Hematopoietic multipotent progenitor cell treated with erythropoietin and hydrocortisone succinate and interleukin-3 and kit ligand, for 15 days (in vitro differentiated cells): ENCODE measurements at regions not wholly inside any gene's neighbourhood (a gene's known extent, or its start where the extent isn't known, plus 50 kb on each side); places are given as distances from the start of the nearest gene placed in this dataset.

Experiments
- DNase-seq: peaks from one replicate; pipeline ENCODE4 v3.0.0-alpha.2; 2015; ENCODE audit warnings: low spot score

- DNase-seq: no peak
These were observed 472.1 kb downstream of the PTPRU start for GRCh38 chr1:29708381-29708780.

- DNase-seq: no peak
These were observed 471.5 kb downstream of the PTPRU start for GRCh38 chr1:29707796-29708195.

- no peak for DNase-seq
These were observed 470.6 kb downstream of the PTPRU start for GRCh38 chr1:29706936-29707335.

DNA sequence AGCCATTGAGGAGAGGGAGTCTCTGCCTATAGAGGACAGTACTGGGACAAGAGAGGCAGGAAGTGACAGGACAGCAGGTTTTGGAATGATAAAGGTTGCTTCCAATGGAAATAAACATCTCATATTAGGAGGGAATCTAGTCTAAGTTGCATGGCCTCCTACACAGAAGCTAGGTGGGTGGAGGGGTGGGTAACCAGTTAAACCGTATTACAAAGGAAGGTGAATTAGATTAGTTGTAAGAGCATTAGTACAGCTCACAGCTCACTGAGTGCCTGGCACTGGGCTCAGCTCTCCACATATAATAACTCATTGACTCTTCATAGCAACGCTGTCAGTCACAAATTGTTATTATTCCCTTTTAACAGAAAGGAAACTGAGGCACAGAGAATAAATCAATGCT lies 468.1 kb downstream of the PTPRU start:
- DNase-seq: no peak

GRCh38 chr1:29703596-29704370 lies 467.5 kb downstream of the PTPRU start:
- DNase-seq: no peak

DNA sequence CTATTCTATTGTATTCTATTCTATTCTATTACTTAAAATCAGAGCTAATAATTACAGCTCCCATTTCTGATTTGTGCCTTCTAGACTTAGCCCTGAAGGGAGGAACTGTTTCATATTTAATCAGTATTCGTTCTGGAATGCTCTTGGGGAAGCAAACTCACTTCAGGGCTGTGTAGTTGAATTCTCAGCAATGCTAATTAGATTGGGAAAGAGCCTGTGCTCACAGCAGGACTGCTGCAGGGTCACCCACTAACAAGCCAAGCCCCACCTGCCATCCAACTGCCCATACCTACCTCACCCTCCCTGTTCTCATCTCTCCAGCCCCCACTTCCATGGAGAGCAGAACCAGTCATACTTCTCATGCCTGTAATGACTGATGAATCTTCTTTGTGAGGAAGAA lies 464.2 kb downstream of the PTPRU start:
- DNase-seq: no peak

GRCh38 chr1:29698626-29699025 lies 462.3 kb downstream of the PTPRU start:
- DNase-seq: no peak

DNA sequence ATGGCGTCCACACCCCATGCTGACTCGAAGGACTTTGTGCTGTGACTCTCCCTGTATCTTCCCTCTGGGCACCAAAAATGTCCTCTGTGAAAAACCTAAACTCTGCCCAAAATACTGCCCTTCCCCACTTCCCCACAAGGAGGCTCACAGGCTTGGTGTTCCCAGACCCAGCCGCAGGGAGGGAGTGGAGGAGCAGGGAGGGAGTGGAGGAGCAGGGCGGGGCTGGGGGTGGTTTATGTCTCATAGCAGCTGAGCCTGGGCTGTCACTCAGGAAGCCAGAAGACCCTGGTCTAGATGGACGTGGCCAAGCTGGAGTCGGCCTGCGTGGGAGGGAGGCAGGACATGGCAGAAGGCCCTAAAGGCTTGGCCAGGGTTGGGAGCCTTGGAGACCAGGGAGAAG lies 461.7 kb downstream of the PTPRU start:
- no peak for DNase-seq

DNA sequence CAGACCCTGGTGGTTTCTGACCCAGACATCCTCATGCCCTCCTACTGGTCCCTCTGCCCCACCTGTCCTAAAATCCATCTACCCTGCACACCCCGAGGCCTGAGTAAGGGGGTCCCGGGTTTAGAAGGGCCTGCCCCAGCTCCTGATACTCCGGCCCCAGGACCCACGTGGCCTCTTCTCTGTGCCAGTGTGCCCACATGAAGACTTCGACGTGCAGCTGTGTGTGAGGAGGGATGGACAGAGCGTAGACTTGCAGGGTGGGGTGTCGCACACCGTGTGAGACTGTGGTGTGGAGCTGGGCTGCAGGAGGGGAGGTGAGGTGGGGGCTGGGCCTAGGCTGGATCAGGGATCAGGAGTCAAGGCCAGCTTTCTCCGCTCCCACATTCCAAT lies 461.1 kb downstream of the PTPRU start:
- no peak for DNase-seq

DNA sequence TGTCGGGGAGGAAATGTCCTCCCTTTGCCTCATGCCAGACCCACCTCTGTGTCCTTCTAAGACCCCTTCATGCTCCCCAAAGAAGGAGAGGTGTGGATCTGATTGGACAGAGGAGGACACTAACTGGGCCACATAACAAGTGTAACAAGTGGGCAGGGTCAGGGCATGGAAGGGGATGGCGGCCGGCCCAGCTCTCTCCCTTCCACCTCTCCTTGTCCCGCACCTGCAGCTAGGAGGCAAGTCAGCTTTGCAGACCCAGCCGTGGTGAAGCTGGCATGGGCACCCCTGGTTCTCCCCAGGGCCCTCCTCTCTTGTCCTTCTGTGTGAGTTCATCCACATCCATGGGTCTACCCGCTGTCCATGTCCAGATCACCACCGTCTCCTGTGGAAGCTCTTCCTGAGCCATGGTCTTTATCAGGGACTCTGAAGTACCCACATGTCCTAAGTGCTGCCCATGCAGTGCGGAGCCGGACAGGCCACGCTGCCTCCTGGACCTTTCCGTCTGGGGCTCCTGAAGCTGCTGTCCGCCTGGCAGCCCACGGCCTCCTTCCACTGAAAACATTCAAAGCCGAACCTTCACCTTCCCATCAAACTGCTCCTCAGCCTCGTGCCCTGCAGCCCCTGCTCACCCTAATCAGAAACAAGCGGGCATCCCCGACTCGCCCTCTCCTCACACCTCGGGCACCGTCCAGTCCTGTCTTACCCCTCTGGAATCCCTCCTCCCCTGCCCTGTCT lies 460.5 kb downstream of the PTPRU start:
- no peak for DNase-seq

GRCh38 chr1:29695803-29696202 lies 459.5 kb downstream of the PTPRU start:
- no peak for DNase-seq

GRCh38 chr1:29695036-29695435 lies 458.7 kb downstream of the PTPRU start:
- no peak for DNase-seq

GRCh38 chr1:29691499-29691898 lies 455.2 kb downstream of the PTPRU start:
- no peak for DNase-seq

DNA sequence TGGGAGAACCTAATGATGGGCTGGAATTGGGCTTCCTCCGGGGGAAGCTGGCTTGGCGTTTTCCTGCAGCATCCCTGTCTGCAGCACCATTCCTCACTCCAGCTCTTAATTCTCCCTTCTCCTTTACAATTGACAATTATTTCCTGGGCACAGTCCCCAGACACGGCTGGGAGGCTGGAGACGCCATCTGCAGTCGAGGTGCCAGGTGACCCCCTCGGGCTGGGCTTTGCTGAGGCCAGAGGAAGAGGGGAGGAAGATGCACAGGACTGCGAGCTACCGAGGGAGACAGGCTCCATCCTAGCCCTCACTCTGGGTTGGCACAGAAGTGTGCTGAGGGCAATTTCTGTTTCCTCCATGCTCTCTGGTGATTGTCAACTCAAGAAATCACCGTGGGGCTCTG lies 453.8 kb downstream of the PTPRU start:
- no peak for DNase-seq

GRCh38 chr1:29689372-29690030 lies 453.2 kb downstream of the PTPRU start:
- DNase-seq: no peak

- no peak for DNase-seq
These were observed 452.4 kb downstream of the PTPRU start for GRCh38 chr1:29688471-29689365.

DNA sequence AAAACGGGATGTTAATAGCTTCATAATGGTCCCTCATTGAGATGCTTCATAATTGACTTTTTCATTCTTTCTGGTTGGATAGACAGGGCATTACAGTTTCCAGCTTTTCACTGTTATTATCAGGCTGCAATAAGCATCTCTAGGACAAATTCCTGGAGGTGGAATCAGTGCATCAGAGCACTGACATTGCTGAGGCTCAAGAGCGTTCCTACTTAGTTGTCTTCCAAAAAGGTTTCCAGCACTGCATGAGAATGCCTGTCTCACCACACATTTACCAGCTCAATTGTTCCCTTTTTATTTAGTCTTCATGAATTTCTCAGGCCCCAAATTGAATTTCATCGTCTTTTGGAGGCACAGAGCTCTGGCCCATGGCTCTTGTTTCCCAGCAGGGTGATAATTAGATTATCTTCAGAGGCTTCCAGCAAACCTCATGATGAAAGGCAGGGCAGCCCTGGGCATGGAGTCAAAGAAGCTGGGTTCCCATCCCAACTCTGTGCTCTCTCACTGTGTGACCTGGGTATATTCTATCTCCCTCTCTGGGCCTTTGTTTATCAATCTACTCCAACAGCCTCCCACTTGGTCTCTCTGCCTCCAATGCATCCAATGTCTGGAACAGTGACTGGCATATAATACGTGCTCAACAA lies 451.4 kb downstream of the PTPRU start:
- DNase-seq: no peak

- no peak for DNase-seq
These were observed 450.8 kb downstream of the PTPRU start for GRCh38 chr1:29687166-29687565.

DNA sequence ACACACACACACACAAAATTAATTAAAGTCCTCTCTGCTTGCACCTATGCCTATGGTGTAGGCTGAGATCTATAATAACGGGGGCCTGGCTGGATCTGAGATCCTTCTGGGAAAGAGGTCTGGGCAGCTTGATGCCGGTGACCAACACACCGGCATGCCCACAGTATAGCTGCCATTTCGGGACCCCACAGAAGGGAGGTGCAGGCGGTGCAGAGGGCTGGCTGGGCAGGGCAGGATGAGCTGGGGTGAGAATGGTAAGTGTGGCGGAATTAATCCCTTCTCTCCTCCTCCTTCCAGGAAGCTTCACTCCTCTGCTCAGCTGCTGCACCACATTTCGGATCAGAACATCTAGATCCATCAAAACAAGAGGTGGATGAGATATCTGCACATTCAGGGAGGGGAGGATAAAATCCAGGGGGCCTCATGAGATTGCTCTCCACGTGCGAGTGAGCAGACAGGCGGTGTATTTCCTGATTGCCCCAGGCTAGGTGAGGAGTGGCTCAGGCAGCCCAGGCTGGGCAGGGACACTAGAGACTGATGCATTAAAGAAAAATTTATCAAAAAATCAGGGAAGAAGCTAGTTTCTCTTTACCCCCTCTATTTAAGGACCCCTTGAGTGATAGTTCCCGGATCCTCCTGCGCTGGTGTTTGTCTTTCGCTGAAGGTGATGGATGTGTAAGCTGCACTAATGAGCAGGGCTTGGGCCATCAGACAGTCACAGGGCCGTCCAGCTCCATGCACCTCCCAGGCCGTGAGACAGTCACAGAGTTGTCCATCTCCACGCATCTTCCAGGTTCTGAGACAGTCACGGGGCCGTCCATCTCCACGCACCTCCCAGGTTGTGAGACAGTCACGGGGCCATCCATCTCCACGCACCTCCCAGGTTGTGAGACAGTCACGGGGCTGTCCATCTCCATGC lies 449.9 kb downstream of the PTPRU start:
- no peak for DNase-seq

GRCh38 chr1:29685387-29685786 lies 449.1 kb downstream of the PTPRU start:
- no peak for DNase-seq

DNA sequence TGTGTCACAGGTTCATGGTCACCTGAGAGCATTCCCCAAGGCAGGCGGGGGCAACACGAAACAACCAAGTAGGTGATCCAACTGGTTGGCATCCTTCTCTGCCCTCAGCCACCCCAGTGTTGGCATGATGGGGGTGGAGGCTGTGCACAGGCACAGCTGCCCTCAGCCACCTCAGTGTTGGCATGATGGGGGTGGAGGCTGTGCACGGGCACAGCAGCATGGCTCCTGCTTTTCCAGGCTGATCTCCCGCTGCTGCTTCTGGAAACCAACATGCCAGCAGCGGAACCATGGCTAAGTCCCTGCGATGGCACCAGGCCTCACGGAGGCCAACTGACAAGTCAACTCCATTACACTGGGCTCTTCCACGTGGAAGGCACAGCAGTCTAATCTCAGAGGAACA lies 447.8 kb downstream of the PTPRU start:
- no peak for DNase-seq
